AML-193 (cell line): ENCODE measurements at regions not wholly inside any gene's neighbourhood (a gene's known extent, or its start where the extent isn't known, plus 50 kb on each side); places are given as distances from the start of the nearest gene placed in this dataset.

Source experiments
- DNase-seq, 2 experiments: peaks; one replicate each; lab custom pipeline; 2025; lab: John Stamatoyannopoulos, UW

DNA sequence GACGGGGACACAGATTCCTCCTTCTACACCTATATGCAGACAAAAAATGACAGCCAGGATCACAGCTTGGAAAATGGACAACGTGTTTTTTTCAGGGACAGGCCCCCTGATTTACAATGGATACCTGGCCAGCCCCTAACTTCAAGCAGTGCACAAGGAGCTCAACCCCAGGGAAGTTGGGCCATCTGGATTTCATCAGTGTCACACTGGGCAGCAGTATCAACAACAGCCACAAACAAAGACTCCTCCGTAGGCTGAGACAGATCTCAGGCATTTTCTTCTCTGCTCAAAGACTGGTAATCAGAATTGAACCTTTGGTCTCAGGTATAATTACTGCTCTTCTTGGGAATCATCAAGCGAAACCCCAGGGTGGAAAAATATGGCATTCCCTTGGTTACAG is 374.0 kb downstream of the ZNF608 start:
- DNase-seq, result no peak

DNA sequence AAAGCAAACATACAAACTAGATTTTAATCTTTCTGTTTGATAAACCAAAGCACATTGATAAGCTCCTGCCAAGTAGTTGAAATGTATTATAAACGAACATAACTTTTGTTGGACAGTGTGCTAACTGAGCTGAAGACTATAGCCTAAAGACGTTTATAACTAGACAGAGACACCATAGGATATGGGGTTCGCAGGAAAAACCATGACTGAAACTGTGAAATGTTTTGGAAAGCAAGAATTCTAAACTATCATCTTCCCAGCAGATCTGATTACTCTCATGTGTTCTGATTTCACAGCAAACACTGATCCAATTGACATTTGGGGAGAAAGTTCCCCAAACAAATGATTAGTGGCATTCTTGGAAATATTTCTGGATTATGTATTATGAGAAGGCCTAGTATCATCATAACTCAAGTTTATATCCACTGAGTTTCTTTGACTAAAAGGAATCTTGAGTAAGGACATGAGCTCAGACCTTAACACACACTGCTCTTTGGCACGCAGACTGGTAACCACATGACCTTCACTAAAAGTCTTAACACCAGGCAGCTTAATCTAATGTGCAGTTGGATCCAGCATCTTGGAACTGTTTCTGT is 375.2 kb downstream of the ZNF608 start:
- DNase-seq, result no peak

DNA sequence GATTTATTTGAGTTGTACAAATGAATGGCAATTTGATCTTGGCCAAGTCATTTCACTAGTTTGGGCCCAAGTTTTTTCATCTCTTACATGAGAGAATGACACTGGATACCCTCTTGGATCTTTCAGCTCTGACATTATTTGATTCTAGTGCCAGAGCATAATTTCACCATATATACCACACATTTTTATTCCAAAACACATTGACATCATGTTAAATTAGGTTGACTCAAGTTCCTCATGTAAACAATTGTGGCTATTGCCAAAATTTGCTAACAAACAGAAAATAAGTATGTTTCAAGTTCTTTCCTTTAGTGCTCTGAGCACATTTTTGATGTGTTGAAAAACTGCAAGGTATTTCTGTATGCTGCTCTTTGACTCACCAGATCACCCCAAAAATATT is 375.8 kb downstream of the ZNF608 start:
- no peak for DNase-seq

DNA sequence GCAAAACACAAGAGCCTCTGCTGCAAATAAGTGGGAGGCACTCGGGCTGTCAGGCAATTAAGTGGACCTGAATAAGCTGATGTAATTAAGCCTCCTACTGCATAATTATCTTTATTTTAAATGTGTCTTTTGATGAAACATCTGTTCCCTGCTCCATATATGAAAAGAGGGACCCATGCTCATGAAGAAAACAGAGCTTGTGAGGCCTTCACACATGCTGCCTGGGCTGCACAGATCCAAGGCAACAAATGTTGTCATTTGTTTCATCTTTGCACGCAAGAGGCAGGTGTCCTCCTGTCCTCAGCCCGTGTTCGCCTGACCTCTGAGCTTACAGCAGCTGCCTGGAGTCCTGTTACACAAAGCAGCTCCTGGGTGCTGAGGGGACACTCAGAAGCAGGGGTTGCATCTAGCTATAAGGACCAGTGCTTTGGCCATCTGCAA is 381.1 kb downstream of the ZNF608 start:
- no peak for DNase-seq

DNA sequence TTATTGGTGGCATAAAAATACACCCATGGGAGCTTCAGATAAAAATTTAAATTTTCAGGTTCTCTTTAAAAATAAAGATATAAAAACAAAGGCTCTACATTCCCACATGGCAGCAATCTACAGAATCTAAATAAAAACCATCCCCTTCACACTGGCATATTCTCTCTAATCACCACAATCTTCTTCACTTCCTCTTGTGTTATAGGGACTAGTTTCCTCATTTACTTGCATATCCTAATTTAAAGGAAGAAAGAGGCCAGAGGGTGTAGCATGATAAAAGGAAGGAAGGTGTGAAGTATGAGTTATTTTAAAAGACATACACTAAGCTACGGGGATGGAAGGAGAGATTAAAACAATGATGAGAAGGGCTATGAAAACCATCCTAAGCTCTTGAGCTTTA is 390.5 kb downstream of the ZNF608 start:
- no peak for DNase-seq

DNA sequence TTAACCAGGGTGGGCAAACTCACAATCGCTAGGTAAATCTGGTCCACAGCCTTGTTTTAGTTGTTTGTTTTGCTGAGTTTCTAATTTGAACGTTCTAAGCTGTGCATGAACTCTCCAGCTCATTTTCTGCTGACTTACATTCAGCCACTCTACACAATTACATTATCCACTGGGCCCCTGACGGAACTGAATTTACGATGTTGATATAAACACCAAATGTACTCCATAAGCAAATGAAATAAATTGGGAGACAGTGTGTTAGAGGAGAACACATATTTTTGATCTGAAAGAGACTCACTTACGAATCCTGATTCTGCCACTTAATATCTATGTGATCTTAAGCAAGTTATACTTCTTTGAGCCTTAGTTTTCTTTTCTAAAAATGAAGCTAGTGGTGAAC is 393.4 kb downstream of the ZNF608 start:
- DNase-seq, result no peak

DNA sequence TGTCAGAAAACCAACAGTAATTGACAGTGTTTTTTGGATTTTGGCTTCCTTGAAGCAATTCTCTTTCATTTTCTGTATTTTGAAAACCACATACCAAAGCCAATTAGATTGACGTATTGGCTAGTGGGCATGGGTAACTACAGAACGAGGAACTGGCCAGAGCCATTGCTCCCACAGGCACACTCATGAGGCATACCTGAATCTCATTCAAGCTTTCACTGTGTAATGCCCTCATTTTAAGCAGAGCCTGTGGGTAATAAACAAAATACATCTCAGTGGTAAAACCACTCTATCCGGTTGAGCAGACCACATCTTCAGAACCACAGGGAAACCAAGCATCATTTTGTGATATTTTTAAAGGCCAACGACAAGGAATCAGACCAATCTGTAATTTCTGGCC is 394.1 kb downstream of the ZNF608 start:
- DNase-seq, result no peak

DNA sequence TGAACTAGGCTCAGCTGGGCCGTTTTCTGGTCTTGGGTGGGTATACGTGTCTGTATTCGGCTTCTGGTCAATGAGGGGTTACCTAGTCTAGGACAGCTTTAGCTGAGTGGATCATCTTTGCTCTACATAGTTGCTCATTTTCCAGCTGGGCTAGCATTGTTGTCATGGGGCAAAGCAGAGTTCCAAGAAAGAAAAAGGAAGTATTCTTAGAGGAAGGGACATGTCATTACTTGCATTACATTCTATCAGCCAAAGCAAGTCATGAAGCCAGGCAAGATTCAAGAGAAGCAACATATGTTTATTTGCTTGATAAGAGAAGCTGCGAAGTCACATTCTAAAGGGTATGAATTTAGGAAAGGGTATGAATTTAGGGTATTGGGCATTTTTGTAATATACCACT is 396.5 kb downstream of the ZNF608 start:
- DNase-seq, result no peak

DNA sequence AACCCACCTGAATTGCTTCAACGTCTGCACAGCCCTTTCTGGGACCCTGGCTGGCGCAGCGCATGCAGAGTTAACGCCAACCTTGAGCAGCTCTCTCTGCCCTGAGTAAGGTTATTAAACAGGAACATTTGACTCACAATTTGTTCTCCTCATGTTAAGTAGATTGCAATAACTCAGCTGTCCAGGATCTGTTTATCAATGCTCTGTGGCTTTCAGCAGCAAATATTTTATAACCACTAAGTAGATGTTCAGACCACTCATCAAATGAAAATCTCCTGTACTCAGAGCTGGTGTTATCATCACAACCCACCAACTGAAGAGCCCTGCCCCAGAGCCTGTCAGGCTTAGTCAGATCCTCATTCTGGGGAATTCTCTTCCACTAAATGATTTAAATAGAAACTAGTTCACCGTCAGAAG is 403.0 kb downstream of the ZNF608 start:
- no peak for DNase-seq

DNA sequence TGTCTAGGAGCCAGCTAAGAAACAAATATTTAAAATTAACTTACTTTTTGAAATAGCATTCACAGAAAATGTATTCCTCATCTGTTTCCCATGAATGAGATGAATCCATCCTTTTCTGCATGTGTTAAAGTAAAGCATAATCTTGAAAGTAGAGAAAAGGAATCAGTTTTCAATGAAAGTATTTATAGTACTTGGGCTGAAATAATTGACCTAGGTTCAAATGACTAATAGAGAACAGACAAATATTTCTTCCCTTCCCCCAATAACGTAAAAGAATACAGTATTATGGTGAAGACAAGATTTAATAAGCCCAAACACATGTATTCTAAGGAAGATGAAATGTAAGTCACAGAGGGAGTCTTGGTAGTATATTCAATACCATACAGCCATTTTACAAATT is 403.5 kb downstream of the ZNF608 start:
- no peak for DNase-seq

DNA sequence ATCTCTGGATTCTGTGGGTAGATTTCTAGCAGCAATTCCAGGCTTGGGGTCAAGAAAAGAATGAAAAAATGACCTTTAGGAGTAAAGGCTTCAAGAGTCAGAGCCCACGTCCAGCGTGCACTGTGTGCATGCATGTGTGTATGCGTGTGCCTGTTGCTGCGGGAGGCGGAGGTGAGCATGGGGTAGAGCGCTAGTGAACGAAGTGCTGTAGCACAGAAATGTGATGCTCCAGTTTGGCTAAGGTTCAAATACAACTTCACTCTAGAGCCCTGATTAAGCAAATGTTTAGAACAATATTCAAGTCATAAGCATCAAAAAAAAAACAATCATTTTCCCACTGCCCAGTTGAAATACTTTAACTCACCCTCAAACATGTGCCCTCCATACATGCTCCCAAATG is 403.9 kb downstream of the ZNF608 start:
- no peak for DNase-seq

DNA sequence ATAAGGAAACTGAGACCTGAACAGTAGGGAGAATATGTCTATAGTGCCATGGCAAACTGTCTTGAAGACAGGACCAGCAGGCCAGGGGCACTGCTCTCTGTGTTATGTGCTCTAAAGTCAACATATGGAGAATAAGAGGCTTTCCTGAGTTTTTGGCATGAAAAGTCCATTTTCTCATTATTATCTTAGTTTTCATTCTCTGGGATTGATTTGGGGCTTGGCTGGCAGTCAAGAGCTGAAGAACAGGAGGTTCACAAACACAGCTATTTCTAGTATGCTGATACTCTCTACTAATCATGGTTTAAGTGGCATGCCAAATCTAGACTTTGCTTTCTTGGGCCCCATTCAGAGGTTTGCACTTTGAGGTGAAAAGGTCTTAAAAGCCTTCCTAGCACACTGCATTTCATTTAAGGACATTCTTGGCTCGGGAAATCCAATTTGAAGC is 404.4 kb downstream of the ZNF608 start:
- DNase-seq, result no peak

DNA sequence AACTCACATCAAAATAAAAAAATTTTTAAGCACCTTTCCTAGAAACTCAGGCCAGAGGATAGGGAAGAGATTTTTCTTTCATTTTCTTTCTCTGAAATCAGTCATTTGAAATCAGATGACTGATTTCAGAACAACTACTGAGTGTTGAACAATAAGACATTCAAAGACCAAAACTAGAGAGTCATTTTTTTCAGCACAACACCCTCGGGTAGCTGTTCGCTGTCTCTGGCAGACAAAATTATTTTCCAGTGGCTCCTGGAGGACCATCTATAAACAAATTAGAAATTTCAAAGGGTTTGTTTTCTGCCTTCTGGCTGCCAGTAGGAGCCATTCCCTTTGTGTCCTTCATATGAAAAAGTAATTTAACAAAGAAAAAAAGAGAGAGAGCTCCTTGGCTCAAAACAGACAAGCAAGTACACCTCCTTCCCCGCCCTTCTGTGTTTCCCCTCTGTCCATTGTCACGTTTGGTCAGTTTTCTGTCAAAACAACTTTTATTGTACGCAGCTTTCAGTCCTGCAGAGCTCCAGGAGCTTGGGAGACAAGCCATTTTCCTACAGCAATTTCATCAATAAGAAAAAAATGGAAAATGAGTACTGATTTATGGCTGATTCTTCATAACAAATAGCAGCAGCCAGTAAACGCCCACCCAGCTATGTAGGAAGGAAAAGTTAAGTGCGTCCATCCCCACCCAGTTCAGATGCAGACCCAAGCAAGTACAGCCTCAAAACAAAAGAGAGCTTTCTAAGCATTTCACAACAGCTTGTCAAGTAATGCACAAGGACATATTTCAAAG is 405.2 kb downstream of the ZNF608 start:
- no peak for DNase-seq

DNA sequence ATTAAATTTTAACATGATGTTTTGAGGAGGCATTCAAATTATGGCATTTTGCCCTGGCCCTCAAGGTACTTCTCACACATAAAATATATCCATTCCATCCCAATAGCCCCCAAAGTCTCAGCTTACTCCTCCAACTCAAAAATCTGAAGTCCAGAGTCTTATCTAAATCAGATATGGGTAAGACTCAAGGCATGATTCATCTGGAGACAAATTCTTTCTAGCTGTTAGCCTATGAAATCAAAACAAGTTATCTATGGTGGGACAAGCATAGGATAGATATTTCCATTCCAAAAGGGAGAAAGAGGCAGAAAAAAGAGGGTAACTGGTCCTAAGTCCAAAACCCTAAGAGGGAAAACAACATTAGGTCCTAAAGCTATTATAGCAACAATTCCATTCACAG is 408.4 kb downstream of the ZNF608 start:
- DNase-seq, result no peak

DNA sequence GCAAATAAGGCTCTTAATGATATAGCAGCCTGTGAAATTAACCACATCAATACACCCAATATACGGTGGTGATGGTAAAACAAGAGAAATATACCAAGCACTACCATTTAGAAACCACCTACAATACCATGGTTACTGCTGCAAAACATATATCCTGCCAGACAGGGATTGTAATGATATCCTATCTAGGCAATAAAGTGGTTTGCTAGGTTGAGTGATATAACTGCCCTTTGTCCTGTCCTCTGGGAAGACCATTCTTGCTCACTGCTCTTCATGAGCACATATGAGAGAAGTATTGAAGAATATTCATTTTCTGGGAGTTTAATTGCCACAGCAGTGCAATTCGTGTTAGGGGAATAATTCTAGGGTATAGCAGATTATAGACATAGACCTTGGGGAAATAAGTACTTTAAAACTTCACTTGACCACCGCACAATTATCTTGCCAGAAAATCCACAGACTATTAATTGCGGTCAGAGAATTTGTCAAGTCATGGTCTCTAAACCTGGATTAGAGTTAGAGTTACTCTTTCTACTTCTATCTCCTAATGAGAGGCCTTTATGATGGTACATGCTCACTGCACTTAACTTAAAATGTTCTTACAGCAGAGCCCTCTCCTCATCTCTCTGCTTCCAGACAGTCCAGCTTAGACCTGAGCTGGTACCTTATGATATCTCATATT is 413.0 kb downstream of the ZNF608 start:
- DNase-seq, result no peak

DNA sequence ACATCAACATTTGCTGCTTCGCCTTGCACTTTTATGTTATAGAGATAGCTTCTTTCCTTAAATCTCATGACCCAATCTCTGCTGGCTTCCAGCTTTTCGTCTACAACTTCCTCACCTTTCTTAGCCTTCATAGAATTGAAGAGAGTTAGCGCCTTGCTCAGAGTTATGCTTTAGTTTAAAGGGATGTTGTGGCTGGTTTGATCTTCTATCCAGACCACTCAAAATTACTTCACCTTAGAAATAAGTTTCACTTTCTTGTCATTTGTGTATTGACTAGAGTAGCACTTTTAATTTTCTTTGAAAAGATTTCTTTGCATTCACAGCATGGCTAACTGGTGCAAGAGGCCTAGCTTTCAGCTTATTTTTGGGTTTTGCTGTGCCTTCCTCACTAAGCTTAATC is 414.2 kb downstream of the ZNF608 start:
- DNase-seq, result no peak

DNA sequence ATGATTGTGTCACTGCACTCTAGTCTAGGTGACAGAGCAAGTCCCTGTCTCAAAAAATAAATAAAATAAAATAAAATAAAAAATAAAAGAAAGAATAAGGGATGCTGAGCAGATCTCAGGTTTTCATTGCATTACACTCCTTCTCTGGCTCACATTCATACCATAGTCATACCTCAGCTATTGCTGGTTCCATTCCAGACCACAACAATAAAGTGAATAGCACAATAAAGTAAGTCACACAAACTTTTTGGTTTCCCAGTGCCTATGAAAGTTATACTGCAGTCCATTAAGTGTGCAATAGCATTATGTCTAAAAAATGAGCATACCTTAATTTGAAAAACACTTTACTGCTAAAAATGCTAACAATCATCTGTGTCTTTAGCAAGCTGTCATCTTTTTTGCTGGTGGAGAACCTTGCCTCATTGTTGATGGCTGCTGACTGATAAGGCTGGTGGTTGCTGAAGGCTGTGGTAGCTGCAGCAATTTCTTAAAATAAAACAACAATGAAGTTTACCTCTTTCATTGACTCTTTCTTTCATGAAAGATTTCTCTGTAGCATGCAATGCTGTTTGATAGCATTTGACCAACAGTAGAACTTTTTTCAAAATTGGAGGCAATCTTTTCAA is 415.7 kb downstream of the ZNF608 start:
- DNase-seq, result no peak

DNA sequence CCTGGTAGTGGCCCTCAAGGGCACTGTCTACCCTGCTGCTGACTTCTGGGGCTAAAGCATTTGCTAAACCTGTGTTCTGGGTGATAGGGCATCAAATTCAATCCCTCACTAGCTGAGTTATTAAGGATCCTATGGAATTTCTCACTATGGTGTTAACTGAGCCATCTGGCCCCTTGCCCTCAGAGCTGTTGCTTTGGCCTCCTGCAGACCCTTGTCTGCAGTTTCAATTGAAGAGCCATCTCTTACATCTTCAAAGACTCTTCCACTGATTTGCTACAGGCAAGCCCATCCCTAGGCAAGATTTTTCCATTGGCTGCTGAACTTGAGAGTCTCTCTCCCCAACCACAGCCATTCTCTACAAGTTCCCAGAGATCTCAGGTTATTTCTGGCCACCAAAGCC is 418.2 kb downstream of the ZNF608 start:
- no peak for DNase-seq

DNA sequence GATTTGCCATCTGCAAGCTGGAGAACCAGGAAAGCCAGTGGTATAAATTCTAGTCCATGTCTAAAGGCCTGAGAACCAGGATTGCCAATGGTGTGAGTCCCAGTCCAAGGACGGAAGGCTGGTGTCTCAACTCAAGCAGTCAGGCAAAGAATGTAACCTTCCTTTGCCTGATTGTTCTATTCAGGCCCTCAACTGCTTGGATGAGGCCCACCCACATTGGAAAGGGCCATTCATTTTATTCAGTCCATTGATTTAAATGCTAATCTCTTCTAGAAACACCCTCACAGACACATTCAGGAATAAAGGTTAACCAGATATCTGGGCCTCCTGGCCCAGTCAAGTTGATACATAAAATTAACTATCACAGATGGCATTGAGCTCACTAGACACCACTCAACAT is 427.8 kb downstream of the ZNF608 start:
- DNase-seq, result no peak

DNA sequence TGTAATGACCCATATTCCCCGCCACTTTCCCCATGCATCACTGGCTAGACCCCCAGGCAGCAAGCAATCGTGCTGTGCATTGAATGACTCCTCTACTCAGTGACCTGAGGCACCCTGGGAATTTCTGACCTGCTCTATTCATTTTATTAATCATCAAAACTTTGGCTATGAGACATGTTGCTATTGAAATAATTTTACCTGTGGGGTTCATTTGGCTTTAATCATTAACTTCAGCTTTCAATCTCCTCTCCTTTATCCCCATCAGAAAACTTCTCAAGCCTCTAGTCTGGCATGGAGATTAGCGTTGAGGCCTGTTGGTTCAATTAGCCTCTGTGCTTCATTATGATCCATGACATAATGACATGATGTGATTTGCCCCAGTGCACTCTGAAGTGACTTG is 429.0 kb downstream of the ZNF608 start:
- no peak for DNase-seq

DNA sequence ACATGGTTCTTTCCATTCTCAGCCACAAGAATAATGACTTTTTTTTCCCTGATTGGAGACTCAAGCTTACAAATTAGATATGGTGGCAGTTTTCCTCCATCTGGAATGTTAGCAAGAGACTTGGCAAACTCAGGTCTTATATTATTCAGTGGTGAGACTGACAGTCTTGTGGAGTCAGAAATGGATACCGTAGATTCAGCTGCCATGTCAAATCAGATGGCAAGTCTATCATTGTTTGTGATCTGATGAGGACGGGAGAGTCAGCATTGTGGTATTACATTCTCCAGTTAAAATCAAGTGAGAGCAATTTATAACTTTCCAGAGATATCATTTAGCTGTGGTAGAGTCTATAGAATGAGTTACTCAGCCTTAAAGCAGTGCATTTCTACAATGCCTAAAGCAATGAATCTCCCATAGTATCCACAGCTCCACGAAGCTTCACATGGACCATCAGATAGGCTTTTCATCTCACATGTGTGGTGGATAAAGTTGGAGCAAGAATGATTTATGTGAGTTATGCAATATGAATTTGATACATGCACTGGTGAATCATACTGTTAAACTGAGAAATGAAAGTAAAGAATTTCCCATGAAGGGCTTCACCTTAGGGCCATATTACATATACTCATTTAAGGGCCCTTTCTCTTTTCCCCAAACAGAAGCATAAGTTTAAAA is 430.6 kb downstream of the ZNF608 start:
- DNase-seq, result no peak

DNA sequence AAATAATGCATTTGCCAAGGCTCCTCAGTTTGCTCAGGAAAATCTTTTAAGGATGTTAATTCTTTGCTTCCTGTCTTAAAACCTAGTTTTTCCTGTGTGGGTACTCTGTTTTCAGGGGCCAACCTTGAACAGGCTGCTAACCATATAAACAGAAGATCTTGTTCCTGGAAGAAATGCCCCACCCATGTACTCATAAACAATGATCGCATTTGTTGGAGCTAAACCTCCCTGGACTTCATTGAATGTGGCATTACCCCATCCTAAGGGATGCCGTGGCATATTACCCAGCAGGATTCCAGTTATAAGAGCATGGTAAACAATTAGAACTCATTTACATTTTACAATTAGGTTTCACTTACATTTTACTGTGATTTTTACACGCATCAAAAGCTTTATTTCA is 436.0 kb downstream of the ZNF608 start:
- DNase-seq, result no peak
